Activated naive CD8-positive, alpha-beta T cell treated with anti-CD3 and anti-CD28 coated beads, Interleukin-2, amount 10 ng/mL, durations not matched to agents 7 days and 5 days (primary cell): ENCODE measurements at regions not wholly inside any gene's neighbourhood (a gene's known extent, or its start where the extent isn't known, plus 50 kb on each side); places are given as distances from the start of the nearest gene placed in this dataset.

ENCODE experiments used
- ATAC-seq: fragments of 150-1000 bp; cut with Tn5 transposase; one replicate; pipeline ENCODE4 v1.10.0; 2021; ENCODE audit warnings: low read depth, moderate library complexity
- POLR2A ChIA-PET: fragments of 350-600 bp; sonication (Branson Sonifier 250); formaldehyde crosslinking; loops from one replicate; lab custom pipeline; 2021; ENCODE audit warnings: antibody characterized with exemption; lab: Charles Lee
- DNase-seq: peaks from one replicate; pipeline ENCODE4 v3.0.0; 2021
- H3K27ac Mint-ChIP-seq: one replicate; pipeline ENCODE4 v1.8.0; 2022; ENCODE audit warnings: mild to moderate bottlenecking, mixed read lengths
- H3K27me3 Mint-ChIP-seq: one replicate; pipeline ENCODE4 v1.8.0; 2022; ENCODE audit warnings: mild to moderate bottlenecking, moderate library complexity, mixed read lengths
- H3K36me3 Mint-ChIP-seq: one replicate; pipeline ENCODE4 v1.8.0; 2021; ENCODE audit warnings: mild to moderate bottlenecking, mixed read lengths
- H3K4me1 Mint-ChIP-seq: one replicate; pipeline ENCODE4 v1.8.0; 2021; ENCODE audit warnings: mixed read lengths
- H3K4me3 Mint-ChIP-seq: one replicate; pipeline ENCODE4 v1.8.0; 2022; ENCODE audit warnings: mild to moderate bottlenecking, moderate library complexity, mixed read lengths
- H3K9me3 Mint-ChIP-seq: one replicate; pipeline ENCODE4 v1.8.0; 2021; ENCODE audit warnings: mixed read lengths

GRCh38 chr7:16212032-16212431 lies 209.3 kb downstream of the CRPPA start:
- Mint-ChIP-seq H3K4me1 (peaks cover 3% of the 10 kb centered on the region), H3K4me3 (no peak overlapping the region), H3K9me3 (no peaks in the 10 kb centered on the region), H3K27me3 (no peaks in the 10 kb centered on the region), H3K27ac (no peak overlapping the region), H3K36me3 (no peaks in the 10 kb centered on the region)
- no peak for DNase-seq
- POLR2A ChIA-PET: no interaction called here
- no peak for ATAC-seq

- Mint-ChIP-seq H3K4me3 (no peak overlapping the region), H3K36me3 (no peaks in the 10 kb centered on the region), H3K27me3 (no peaks in the 10 kb centered on the region), H3K9me3 (no peaks in the 10 kb centered on the region), H3K4me1 (peaks cover 3% of the 10 kb centered on the region), H3K27ac (no peak overlapping the region)
- POLR2A ChIA-PET: no interaction called here
- DNase-seq: no peak
- no peak for ATAC-seq
Observed at GRCh38 chr7:16211402-16211925, 209.9 kb downstream of the CRPPA start.

GRCh38 chr7:16210171-16210570 lies 211.2 kb downstream of the CRPPA start:
- Mint-ChIP-seq H3K36me3 (no peaks in the 10 kb centered on the region), H3K27me3 (no peaks in the 10 kb centered on the region), H3K9me3 (no peaks in the 10 kb centered on the region), H3K27ac (no peak overlapping the region), H3K4me3 (no peak overlapping the region), H3K4me1 (peaks cover 3% of the 10 kb centered on the region)
- no peak for DNase-seq
- ATAC-seq: no peak
- POLR2A ChIA-PET: no interaction called here

- Mint-ChIP-seq H3K27ac (no peak overlapping the region), H3K9me3 (no peaks in the 10 kb centered on the region), H3K4me3 (no peak overlapping the region), H3K36me3 (no peaks in the 10 kb centered on the region), H3K4me1 (peaks cover 3% of the 10 kb centered on the region), H3K27me3 (no peaks in the 10 kb centered on the region)
- no peak for DNase-seq
- ATAC-seq: no peak
- POLR2A ChIA-PET: no interaction called here
Observed at GRCh38 chr7:16207321-16207720, 214.0 kb downstream of the CRPPA start.

- ATAC-seq: no peak
- H3K4me3 Mint-ChIP-seq: no peak overlapping the region
- POLR2A ChIA-PET: no interaction called here
- no peaks in the 10 kb centered on the region for H3K9me3 Mint-ChIP-seq
- no peaks in the 10 kb centered on the region for H3K4me1 Mint-ChIP-seq
- no peaks in the 10 kb centered on the region for H3K27me3 Mint-ChIP-seq
- no peak overlapping the region for H3K27ac Mint-ChIP-seq
- DNase-seq: no peak
- H3K36me3 Mint-ChIP-seq: no peaks in the 10 kb centered on the region
Observed at GRCh38 chr7:16205466-16205865, 215.9 kb downstream of the CRPPA start.

- no peaks in the 10 kb centered on the region for H3K27me3 Mint-ChIP-seq
- H3K4me3 Mint-ChIP-seq: no peak overlapping the region
Observed at GRCh38 chr7:16204953-16205352, 216.4 kb downstream of the CRPPA start.

GRCh38 chr7:16203065-16203464 lies 218.3 kb downstream of the CRPPA start:
- H3K4me1 Mint-ChIP-seq: no peaks in the 10 kb centered on the region
- ATAC-seq (no peak), DNase-seq (no peak)
- H3K9me3 Mint-ChIP-seq: no peaks in the 10 kb centered on the region
- H3K4me3 Mint-ChIP-seq: no peak overlapping the region
- H3K27me3 Mint-ChIP-seq: no peaks in the 10 kb centered on the region
- H3K36me3 Mint-ChIP-seq: no peaks in the 10 kb centered on the region
- H3K27ac Mint-ChIP-seq: no peak overlapping the region
- POLR2A ChIA-PET: no interaction called here

More at GRCh38 chr7:16204953-16205352, 216.4 kb downstream of the CRPPA start:
- POLR2A ChIA-PET: no interaction called here
- Mint-ChIP-seq H3K27ac (no peak overlapping the region), H3K9me3 (no peaks in the 10 kb centered on the region), H3K4me1 (no peaks in the 10 kb centered on the region), H3K36me3 (no peaks in the 10 kb centered on the region)
- ATAC-seq (no peak), DNase-seq (no peak)

GRCh38 chr7:16202303-16202702 lies 219.0 kb downstream of the CRPPA start:
- no peak for DNase-seq
- POLR2A ChIA-PET: no interaction called here
- ATAC-seq: no peak
- no peaks in the 10 kb centered on the region for H3K27me3 Mint-ChIP-seq
- H3K27ac Mint-ChIP-seq: no peak overlapping the region
- no peak overlapping the region for H3K4me3 Mint-ChIP-seq
- H3K4me1 Mint-ChIP-seq: no peaks in the 10 kb centered on the region
- H3K36me3 Mint-ChIP-seq: no peaks in the 10 kb centered on the region
- no peaks in the 10 kb centered on the region for H3K9me3 Mint-ChIP-seq

- Mint-ChIP-seq H3K9me3 (no peaks in the 10 kb centered on the region), H3K4me3 (no peak overlapping the region), H3K4me1 (no peaks in the 10 kb centered on the region), H3K36me3 (no peaks in the 10 kb centered on the region), H3K27me3 (no peaks in the 10 kb centered on the region), H3K27ac (no peak overlapping the region)
- POLR2A ChIA-PET: no interaction called here
- no peak for DNase-seq
- ATAC-seq: no peak
Observed at GRCh38 chr7:16200591-16200990, 220.7 kb downstream of the CRPPA start.

- Mint-ChIP-seq H3K4me3 (no peak overlapping the region), H3K27me3 (no peaks in the 10 kb centered on the region), H3K4me1 (no peaks in the 10 kb centered on the region), H3K36me3 (no peaks in the 10 kb centered on the region), H3K27ac (no peak overlapping the region), H3K9me3 (no peaks in the 10 kb centered on the region)
- DNase-seq: no peak
- POLR2A ChIA-PET: no interaction called here
- ATAC-seq: no peak
Observed at GRCh38 chr7:16193631-16194030, 227.7 kb downstream of the CRPPA start.

GRCh38 chr7:16189026-16189715 lies 232.2 kb downstream of the CRPPA start:
- peaks cover 1% of the 10 kb centered on the region for H3K9me3 Mint-ChIP-seq
- no peaks in the 10 kb centered on the region for H3K36me3 Mint-ChIP-seq
- POLR2A ChIA-PET: no interaction called here
- DNase-seq (no peak), ATAC-seq (no peak)
- H3K27me3 Mint-ChIP-seq: no peaks in the 10 kb centered on the region
- H3K27ac Mint-ChIP-seq: no peak overlapping the region
- no peak overlapping the region for H3K4me3 Mint-ChIP-seq
- H3K4me1 Mint-ChIP-seq: no peaks in the 10 kb centered on the region

- no peak for ATAC-seq
- no peak for DNase-seq
- Mint-ChIP-seq H3K9me3 (peaks cover 1% of the 10 kb centered on the region), H3K27me3 (no peaks in the 10 kb centered on the region), H3K36me3 (no peaks in the 10 kb centered on the region), H3K27ac (no peak overlapping the region), H3K4me3 (no peak overlapping the region), H3K4me1 (no peaks in the 10 kb centered on the region)
- POLR2A ChIA-PET: no interaction called here
Observed at GRCh38 chr7:16187131-16187530, 234.2 kb downstream of the CRPPA start.

GRCh38 chr7:16178585-16178984 lies 242.8 kb downstream of the CRPPA start:
- POLR2A ChIA-PET: no interaction called here
- no peaks in the 10 kb centered on the region for H3K4me1 Mint-ChIP-seq
- no peaks in the 10 kb centered on the region for H3K36me3 Mint-ChIP-seq
- peaks cover 3% of the 10 kb centered on the region for H3K27me3 Mint-ChIP-seq
- ATAC-seq (no peak), DNase-seq (no peak)
- H3K9me3 Mint-ChIP-seq: no peaks in the 10 kb centered on the region
- no peak overlapping the region for H3K27ac Mint-ChIP-seq
- no peak overlapping the region for H3K4me3 Mint-ChIP-seq

- DNase-seq: no peak
- Mint-ChIP-seq H3K9me3 (no peaks in the 10 kb centered on the region), H3K36me3 (no peaks in the 10 kb centered on the region), H3K4me3 (no peak overlapping the region), H3K27me3 (peaks cover 3% of the 10 kb centered on the region), H3K4me1 (no peaks in the 10 kb centered on the region), H3K27ac (no peak overlapping the region)
- POLR2A ChIA-PET: no interaction called here
- ATAC-seq: no peak
Observed at GRCh38 chr7:16178092-16178491, 243.2 kb downstream of the CRPPA start.
